ENCODE measurements at regions not wholly inside any gene's neighbourhood (a gene's known extent, or its start where the extent isn't known, plus 50 kb on each side); places are given as distances from the start of the nearest gene placed in this dataset.

DNA sequence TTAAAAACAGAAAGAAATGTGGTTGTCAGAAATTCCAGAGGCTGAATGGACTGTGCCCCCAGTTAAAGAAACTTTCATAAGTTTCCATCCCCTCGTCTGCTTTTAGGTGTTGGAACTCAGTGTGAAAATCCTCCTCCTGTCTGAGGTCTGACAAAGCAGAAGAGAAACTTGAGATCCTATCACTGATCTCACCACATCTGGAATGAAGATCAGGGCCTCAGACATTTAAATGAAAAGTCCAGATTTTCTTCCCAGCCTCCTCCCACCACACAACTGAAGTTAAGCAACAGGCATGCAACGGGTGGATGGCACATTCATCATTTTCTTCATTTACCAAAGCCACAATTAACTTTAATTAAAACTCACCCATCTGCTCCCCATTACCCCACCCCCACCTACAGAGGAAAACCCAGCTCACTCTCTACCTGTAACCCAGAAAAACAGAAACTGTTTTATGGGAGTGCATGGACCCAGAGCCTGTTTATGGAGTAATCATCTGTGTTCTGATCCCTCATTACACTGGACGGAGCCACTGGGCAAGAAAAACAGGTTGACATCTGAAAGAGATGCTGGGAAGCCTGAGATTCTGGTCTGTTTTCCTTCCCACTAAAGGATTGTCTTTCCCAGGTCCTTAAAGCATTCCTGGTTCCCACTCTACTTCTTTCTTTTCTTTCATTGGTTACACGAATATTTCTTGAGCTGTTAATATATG, 58.1 kb upstream of the HOPX start:
- peaks cover 0 to 12% (median 0%) of the 10 kb centered on the region in 12 donors for H3K4me1 ChIP-seq
- H3K27me3 ChIP-seq = no peaks in the 10 kb centered on the region
- H3K4me3 ChIP-seq = no peak overlapping the region
- H3K9me3 ChIP-seq = peaks cover 0 to 6% (median 0%) of the 10 kb centered on the region in 12 donors
- no peak for DNase-seq
- H3K36me3 ChIP-seq = no peaks in the 10 kb centered on the region
- TF ChIP-seq, protein P1, sequence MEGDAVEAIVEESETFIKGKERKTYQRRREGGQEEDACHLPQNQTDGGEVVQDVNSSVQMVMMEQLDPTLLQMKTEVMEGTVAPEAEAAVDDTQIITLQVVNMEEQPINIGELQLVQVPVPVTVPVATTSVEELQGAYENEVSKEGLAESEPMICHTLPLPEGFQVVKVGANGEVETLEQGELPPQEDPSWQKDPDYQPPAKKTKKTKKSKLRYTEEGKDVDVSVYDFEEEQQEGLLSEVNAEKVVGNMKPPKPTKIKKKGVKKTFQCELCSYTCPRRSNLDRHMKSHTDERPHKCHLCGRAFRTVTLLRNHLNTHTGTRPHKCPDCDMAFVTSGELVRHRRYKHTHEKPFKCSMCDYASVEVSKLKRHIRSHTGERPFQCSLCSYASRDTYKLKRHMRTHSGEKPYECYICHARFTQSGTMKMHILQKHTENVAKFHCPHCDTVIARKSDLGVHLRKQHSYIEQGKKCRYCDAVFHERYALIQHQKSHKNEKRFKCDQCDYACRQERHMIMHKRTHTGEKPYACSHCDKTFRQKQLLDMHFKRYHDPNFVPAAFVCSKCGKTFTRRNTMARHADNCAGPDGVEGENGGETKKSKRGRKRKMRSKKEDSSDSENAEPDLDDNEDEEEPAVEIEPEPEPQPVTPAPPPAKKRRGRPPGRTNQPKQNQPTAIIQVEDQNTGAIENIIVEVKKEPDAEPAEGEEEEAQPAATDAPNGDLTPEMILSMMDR (IDR thresholded peaks at IDR 0.05) = no peak
- TF ChIP-seq POLR2A (IDR thresholded peaks at IDR 0.05) = no peak
- WGBS, 4 donors = 53 to 68% (median 60%) methylated on average over 4 of the region's 4 CpGs
- intact Hi-C loops (cut with DNase I) = no loop called here
- ATAC-seq = peak in 1 of 4 donors; percentile 37
- no peak overlapping the region for H3K27ac ChIP-seq

DNA sequence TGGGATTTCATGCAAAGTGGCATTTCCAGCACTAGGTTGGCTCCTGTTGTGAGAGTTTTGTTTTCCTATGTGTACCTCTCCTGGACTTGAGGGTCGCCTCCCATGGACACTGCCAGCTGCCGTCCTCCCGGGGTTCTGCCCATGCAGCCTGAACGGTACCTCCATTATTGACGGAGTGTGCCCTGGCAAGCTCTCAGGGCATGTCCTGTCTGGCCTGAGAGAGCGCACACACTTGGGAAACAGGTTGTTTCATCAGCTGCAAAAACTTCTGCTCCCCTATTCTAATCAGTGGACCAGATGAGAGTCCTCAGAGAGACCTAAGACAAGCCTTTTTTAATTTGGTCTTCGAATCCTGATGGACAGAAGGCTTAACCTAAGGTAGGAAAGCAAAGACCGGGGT, 56.6 kb upstream of the HOPX start:
- Histone ChIP-seq H3K4me3 (no peak overlapping the region), H3K4me1 (peaks cover 0 to 12% (median 0%) of the 10 kb centered on the region in 12 donors), H3K9me3 (no peaks in the 10 kb centered on the region), H3K36me3 (no peaks in the 10 kb centered on the region), H3K27ac (no peak overlapping the region), H3K27me3 (no peaks in the 10 kb centered on the region)
- ATAC-seq = no peak
- no peak for DNase-seq
- TF ChIP-seq, protein P1 (IDR thresholded peaks at IDR 0.05) = no peak
- TF ChIP-seq POLR2A (IDR thresholded peaks at IDR 0.05) = no peak
- WGBS, 4 donors = 90 to 93% (median 91%) methylated on average over 8 of the region's 8 CpGs
- intact Hi-C loops (cut with DNase I) = no loop called here

DNA sequence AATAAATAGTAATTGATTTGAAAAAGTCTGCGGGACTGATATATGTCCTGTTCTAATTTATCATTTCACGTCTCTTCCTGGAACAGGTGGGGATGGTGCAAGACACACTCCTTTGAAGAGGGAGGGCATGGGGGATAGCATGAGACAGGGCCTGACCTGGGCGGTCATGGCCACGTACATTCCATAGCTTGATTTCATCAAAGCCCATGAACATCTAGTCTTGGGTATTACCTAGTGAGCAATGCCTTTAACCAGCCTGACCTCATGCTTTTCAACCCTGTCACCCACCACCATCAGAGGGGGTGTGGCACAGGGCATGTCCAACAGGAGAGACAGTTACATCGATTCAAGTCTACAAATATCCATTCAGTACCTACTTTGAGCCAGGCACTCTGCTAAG, 52.3 kb upstream of the HOPX start:
- H3K4me1 ChIP-seq = peaks cover 0 to 19% (median 0%) of the 10 kb centered on the region in 12 donors
- no peak for TF ChIP-seq POLR2A (IDR thresholded peaks at IDR 0.05)
- H3K27me3 ChIP-seq = no peaks in the 10 kb centered on the region
- intact Hi-C loops (cut with DNase I) = loop anchor here in 1 of 10 donors (5.0 kb wide), 1 partner anchor 216 kb away; no protein-coding TSS in a partner anchor
- H3K9me3 ChIP-seq = no peaks in the 10 kb centered on the region
- no peak for DNase-seq
- H3K27ac ChIP-seq = no peak overlapping the region
- H3K36me3 ChIP-seq = no peaks in the 10 kb centered on the region
- WGBS, 4 donors = 95 to 96% (median 96%) methylated on average over 5 of the region's 5 CpGs
- no peak for ATAC-seq
- H3K4me3 ChIP-seq = no peak overlapping the region

DNA sequence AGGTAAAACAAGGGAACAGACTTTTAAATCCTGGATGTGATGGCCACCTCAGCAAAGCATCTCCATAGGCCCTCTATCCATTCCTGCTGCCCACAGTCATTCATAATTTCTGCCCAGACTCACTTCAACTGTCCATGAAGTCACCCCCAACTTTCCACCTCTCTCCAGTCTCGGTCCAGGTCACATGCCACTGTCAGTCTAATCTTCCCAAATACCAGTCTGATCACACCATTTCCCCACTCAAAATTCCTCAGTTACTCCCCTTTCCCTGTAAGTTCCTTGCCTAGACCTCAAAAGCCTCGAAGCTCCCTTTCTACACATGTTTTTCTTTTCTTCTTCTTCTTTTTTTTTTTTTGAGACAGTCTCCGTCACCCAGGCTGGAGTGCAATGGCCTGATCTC, 51.2 kb upstream of the HOPX start:
- WGBS, 4 donors = 77 to 83% (median 79%) methylated on average over 3 of the region's 3 CpGs

More for the DNA sequence above, 51.2 kb upstream of the HOPX start:
- H3K4me3 ChIP-seq = no peak overlapping the region
- no peak overlapping the region for H3K27ac ChIP-seq
- ATAC-seq = no peak
- TF ChIP-seq, protein P1 (IDR thresholded peaks at IDR 0.05) = no peak
- no peak for TF ChIP-seq POLR2A (IDR thresholded peaks at IDR 0.05)
- H3K36me3 ChIP-seq = no peaks in the 10 kb centered on the region
- H3K27me3 ChIP-seq = no peaks in the 10 kb centered on the region
- no peaks in the 10 kb centered on the region for H3K9me3 ChIP-seq
- H3K4me1 ChIP-seq = peaks cover 0 to 25% (median 0%) of the 10 kb centered on the region in 12 donors
- DNase-seq = no peak
- intact Hi-C loops (cut with DNase I) = loop anchor here in 1 of 10 donors (5.0 kb wide), 1 partner anchor 215 kb away; no protein-coding TSS in a partner anchor

All from heart left ventricle (tissue), 16 donors.